Caki2 (cell line): ENCODE measurements at regions not wholly inside any gene's neighbourhood (a gene's known extent, or its start where the extent isn't known, plus 50 kb on each side); places are given as distances from the start of the nearest gene placed in this dataset.

Source experiments
- DNase-seq: peaks from one replicate; pipeline ENCODE4 v3.0.0-alpha.2; 2015; ENCODE audit warnings: low read depth
- in situ Hi-C: cut with HindIII; loops from 2 replicates; pipeline ENCODE4 v1.10.0; 2016; ENCODE audit warnings: low sequenced_read_pairs, low pct_unique_long_range_greater_than_20kb, mixed read lengths

GRCh38 chr10:29751684-29752083, 116.9 kb upstream of the SVIL start:
- no peak for DNase-seq
- in situ Hi-C loops = no loop called here

DNA sequence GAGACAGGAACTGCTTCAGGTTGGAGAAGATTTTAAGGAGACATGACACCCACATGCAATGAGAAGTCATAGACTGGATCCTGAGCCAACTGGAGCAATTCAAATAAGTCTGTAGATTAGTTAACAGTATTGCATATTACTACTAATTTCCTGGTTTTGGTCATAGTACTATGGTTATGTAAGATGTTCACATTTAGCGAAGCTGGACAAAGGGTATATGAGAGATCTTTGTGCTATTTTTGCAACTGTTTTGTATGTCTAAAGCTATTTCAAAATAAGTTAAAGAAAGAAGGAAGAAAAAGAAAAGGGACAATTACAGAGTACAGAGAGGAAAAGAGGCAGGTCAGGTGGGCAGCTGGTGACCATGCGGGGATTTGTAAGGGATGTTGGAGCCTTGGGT, 116.5 kb upstream of the SVIL start:
- DNase-seq = no peak
- in situ Hi-C loops = no loop called here

DNA sequence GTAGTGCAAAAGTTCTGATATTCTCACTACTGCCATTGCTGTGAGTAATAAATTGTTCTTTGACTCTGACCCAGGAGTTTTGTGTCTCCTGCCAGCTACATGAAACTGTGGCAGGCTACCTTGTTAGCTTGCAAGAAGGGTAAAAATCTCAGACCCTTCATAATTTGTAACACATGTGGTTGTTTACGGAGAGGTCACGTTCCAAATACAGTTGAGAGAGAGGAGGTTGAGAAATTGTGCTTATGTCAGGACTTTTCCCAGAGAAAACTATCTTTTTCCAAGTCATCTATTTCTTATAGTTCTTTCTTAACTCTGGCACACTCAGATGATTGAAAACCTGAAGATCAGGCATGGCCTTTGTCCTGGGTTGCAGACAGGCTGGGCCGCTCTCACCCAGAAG, 114.4 kb upstream of the SVIL start:
- in situ Hi-C loops = no loop called here
- DNase-seq = no peak

DNA sequence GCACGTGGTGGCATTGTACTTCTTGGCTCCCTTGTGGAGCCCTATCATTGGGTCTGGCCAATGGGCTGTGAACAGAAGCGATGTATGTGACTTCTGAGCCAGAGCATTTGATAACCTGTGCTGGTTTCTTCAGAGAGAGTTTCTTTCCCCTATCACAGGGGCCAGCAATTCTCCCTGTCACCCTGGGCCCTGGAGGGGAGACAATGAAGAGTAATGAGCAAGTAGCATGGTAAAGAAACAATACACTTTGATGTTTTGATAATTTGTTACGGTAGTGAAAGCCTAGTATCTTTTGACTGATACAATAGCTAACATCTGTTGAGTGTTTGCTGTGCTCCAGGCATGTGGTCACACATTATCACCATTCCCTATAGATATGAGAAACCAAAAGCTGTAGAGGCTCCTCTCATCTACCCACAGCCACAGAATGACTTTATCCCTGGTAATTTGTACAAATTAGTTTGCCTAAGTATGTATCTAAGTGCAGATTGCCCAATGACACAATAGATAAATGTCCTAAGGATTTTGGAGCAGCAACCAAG, 113.4 kb upstream of the SVIL start:
- in situ Hi-C loops = no loop called here
- no peak for DNase-seq

DNA sequence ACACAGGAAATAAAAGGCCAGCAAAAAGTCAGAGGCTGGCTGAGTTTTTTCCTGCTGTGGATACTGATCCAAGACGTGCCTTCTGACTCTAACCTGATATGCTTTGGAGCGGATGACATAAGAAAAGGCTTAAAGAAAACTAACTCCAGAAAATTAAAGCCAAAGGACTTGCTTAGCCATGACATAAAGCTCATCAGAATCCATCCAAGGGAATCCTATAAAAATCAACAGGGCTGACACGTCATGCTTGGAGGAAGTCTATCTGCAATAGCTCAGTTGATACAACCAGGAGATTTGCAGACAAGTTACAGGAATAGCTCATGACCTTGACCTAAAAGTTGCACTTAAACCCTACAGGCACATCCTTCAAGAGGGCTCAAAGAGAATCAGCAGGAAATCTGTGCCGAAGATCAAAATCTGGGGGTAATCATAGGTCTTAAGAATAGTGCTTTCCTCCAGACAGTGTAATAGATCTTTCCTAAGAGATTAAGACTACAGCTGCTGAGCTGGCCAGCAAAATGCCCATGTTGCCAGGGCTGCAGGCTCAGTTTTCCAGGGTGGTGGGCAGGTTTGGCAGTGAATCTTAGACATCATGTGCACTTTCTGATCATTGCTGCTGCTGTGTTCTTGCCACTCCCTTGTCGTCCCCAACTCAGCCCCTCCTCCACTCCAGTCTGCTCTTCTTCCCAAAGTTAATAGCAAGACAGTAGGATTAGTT, 111.5 kb upstream of the SVIL start:
- in situ Hi-C loops = no loop called here

GRCh38 chr10:29740981-29741545, 106.3 kb upstream of the SVIL start:
- no peak for DNase-seq
- in situ Hi-C loops = no loop called here

More for the DNA sequence above, 111.5 kb upstream of the SVIL start:
- peak; percentile 82 for DNase-seq

GRCh38 chr10:29738341-29738740, 103.6 kb upstream of the SVIL start:
- in situ Hi-C loops = no loop called here
- no peak for DNase-seq

- DNase-seq = no peak
- in situ Hi-C loops = no loop called here
These were observed 102.4 kb upstream of the SVIL start for GRCh38 chr10:29737074-29737593.

- peak; percentile 71 for DNase-seq
- in situ Hi-C loops = no loop called here
These were observed 101.7 kb upstream of the SVIL start for GRCh38 chr10:29736366-29737073.

- in situ Hi-C loops = no loop called here
- peak; percentile 98 for DNase-seq
These were observed 101.0 kb upstream of the SVIL start for GRCh38 chr10:29735628-29736365.

DNA sequence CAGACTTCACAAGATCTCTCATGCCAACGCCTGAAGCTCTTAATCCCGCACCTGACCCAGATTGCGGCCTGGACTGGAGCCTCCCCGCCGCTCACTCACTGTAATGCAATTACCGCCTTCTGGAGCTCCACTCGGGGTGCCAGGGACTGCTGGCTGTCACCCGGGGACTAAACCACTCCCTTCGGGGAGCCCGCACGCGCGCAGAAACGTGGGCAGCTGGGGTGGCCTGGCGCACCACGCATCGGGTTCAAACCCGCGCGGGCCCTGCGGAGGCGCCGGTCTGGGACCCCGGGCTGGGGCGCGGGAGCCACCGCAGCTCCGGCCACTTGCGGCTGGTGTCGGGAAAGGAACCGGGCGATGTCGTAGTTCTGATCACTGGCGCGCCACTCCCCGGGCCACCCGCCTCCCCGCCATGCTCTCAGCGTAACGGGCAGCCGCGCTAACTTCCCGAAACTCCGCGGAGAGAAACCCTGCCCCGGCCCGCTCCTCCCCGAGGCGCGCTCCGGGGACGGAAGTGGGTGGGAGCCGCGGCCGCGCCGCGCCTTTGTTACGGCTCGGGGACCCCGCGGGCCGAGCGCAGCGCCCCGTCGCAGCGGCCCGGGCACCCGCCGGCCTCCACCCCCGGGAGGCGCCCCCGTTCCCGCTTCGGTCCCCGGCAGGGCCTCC, 100.3 kb upstream of the SVIL start:
- in situ Hi-C loops = no loop called here
- DNase-seq = peak; percentile 60

- in situ Hi-C loops = no loop called here
- peak; percentile 66 for DNase-seq
These were observed 99.8 kb upstream of the SVIL start for GRCh38 chr10:29734640-29734961.

GRCh38 chr10:29733323-29733722, 98.6 kb upstream of the SVIL start:
- in situ Hi-C loops = no loop called here
- peak; percentile 50 for DNase-seq

GRCh38 chr10:29732918-29733317, 98.1 kb upstream of the SVIL start:
- no peak for DNase-seq
- in situ Hi-C loops = no loop called here

DNA sequence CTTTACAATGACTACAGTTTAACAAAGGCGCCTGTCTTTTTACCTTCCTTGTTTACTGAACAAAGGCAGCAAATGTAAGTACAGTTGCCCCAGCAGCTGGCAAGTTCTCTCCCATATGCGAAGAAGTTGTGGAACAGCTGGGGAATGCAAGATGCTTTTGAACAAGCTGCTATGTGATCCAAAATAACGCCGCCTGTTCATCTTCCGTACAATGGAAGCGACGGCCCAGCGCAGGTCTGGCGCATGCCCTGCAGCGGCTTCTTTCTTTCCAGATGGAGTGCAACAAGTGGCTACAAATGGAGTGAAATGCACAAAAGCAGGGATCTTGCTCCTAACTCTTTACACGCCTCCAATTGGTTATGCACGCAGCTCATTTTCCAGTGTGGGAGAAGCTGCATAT, 97.0 kb upstream of the SVIL start:
- in situ Hi-C loops = no loop called here
- DNase-seq = no peak

DNA sequence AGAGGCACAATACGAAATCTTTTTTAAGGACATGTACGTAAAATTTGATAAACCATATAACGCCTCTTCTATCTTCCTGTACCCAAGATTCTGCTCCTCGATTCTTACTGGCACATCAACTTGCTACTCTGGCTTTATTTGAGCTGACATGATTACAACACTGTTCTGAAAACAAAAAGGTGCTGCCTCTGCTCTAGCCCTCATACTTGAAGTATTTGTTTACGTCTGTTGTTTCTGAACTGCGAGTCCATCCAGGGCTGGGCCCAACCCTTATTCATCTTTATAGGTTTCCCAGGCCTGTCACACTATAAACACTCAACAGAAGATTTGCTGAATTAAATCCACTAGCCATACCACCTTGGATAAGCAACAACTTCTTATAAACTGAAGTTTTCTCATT, 96.2 kb upstream of the SVIL start:
- in situ Hi-C loops = no loop called here
- no peak for DNase-seq

DNA sequence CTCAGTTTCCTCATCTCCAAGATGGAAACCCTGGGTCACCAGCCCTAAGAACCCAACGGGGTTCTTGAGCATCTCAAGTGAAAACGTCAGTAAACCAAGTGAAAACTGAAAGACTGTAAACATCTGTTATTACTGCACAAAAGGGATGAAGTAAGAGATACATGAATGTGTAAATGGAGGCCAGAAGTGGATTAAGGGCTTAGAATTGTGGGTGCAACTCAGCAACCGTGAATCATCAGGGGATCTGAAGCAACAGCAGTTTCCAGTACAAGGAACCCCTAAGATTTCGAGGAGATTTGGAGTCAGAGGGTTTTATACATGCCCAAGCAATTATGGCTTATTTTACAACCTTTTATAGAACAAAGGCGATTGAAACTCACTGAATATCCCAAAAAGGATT, 95.7 kb upstream of the SVIL start:
- in situ Hi-C loops = no loop called here

DNA sequence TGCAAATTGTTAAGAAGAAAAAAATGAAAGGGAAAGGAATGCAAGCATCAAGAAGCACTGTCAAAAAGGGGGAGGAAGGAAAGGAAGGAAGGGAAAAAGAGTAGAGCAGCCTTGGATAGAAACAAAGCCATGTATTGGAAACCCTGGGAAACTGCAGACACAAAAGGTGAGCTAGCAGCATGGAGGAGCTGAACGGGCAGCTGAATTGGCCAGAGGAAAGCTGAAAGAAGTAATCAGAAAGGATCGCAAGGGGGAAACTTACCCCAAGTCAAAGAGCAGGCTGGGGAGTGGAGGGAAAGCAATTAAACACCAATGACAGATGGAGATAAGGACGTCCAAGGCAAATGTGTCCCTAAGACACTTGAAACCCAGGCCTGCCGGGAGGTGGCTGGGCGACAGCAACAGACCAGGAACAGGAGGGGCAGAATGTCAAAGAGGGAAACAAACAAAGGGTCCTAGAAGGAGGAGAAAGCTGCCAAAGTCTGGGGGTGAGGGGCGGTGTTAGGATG, 93.8 kb upstream of the SVIL start:
- in situ Hi-C loops = no loop called here

More for the DNA sequence above, 95.7 kb upstream of the SVIL start:
- DNase-seq = no peak

More for the DNA sequence above, 93.8 kb upstream of the SVIL start:
- DNase-seq = no peak
